Prostate gland (tissue), 2 donors: ENCODE measurements at regions not wholly inside any gene's neighbourhood (a gene's known extent, or its start where the extent isn't known, plus 50 kb on each side); places are given as distances from the start of the nearest gene placed in this dataset.

Source experiments
- CTCF ChIP-seq, 4 experiments: fragments of 200-600 bp in 2 of 4; fragments of 450-650 bp in 2 of 4; sonication (generic) in 2 of 4; IDR thresholded peaks; 1 replicate in 3 of 4; 2 replicates in 1 of 4; pipeline ENCODE4 v1.5.1; 2016 to 2019; ENCODE audit warnings: antibody characterized with exemption in 4 of 4, mild to moderate bottlenecking in 2 of 4, moderate library complexity in 2 of 4
- POLR2A ChIP-seq: fragments of 450-650 bp; IDR thresholded peaks from one replicate; pipeline ENCODE4 v1.6.1; 2016; ENCODE audit warnings: antibody characterized with exemption, mild to moderate bottlenecking
- POLR2AphosphoS5 ChIP-seq: sonication (generic); formaldehyde crosslinking; IDR thresholded peaks from one replicate; pipeline ENCODE4 v1.6.1; 2017; ENCODE audit warnings: antibody characterized with exemption

DNA sequence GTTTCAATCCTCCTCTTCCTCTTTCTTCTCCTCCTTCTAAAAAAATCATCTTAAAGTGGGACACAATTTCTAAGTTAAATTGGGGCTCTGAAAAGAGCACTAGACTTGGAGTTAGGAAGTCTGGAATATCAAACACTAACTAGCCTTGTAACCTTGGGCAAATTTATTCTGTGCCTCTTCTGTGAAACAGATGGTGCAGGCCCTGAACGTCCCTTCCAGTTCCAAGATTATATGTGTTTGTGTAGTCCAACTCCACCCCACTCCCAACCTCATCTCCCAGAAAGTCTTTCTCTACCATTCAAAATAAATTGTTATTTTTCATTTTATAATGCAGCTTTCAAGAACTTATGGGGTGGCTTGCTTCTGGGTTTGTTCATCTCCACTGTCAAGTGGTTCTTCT, 630.0 kb downstream of the LMO4 start:
- TF ChIP-seq POLR2A (no peak), CTCF (IDR thresholded peaks at IDR 0.05) (no peak), POLR2AphosphoS5 (no peak)
